GM03348 (cell line): ENCODE measurements at regions not wholly inside any gene's neighbourhood (a gene's known extent, or its start where the extent isn't known, plus 50 kb on each side); places are given as distances from the start of the nearest gene placed in this dataset.
A peak's percentile ranks its signal among the peaks of the same experiment; 100 is the strongest.
"Not testable (repeated sequence)": the region's sequence is repeated elsewhere in the genome, so short reads cannot be mapped to it uniquely, and the experiment has no call there.

Experiments used
- DNase-seq: peaks from one replicate; pipeline ENCODE4 v3.0.0; 2012; ENCODE audit warnings: low spot score

DNA sequence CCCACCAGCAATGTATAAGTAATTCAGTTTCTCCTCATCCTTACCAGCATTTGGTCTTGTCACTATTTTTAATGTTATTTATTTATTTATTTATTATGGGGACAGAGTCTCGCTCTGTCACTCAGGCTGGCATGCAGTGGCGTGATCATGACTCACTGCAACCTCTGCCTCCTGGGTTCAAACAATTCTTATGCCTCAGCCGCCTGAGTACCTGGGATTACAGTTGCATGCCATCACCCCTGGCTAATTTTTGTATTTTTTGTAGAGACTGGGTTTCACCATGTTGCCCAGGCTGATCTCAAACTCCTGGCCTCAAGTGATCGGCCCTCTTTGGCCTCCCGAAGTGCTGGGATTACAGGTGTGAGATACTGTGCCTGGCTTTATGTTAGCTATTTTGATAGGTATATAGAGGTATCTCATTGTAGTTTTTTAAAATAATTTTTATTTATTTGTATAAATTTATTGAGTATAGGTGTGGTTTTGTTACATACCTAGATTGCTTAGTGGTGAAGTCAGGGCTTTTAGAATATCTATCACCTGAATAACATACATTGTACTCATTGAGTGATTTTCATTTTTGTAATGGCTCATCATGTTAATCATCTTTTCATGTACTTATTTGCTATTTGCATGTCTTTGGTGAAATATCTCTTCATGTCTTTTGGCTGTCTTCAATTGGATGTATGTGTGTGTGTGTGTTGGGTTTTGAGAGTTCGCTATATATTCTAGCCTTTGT lies 53.3 kb downstream of the TANC2 start:
- no peak for DNase-seq

DNA sequence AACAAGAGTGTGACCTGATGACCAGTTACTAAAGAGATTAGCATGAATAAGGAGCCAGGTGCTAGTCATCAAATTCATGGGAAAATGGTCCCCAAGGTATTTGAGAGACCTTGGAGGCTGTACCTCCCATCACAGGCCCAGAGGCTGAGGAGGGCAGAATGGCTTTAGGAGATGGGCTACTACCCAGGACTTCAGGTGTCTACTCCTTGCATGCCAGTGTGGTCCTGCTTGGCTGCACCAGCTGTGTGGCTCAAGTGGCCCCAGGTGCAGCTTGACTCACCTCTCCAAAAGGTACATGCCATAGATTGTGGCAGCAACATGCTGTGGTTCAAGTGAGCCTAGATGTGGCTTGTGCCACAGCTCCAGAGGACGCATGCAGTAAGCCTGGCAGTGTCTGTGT lies 56.5 kb downstream of the TANC2 start:
- DNase-seq = no peak

DNA sequence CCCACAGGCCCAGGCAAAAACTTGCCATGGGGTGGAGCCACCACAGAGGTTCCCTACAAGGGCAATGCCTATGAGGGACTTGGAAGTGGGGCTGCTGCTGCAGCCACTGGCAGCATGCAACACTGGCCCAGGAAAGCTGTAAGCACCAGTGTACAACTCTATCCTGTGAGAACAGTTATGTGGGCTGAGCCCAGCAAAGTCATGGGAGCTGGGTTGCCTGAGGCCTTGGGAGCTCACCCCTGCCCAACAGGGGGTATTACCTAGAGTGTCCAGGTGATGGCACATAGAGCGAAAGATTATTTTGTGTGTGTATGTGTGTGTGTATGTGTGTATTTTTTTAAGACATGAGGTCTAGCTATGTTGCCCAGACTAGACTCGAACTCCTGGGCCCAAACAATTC lies 57.0 kb downstream of the TANC2 start:
- DNase-seq = no peak

DNA sequence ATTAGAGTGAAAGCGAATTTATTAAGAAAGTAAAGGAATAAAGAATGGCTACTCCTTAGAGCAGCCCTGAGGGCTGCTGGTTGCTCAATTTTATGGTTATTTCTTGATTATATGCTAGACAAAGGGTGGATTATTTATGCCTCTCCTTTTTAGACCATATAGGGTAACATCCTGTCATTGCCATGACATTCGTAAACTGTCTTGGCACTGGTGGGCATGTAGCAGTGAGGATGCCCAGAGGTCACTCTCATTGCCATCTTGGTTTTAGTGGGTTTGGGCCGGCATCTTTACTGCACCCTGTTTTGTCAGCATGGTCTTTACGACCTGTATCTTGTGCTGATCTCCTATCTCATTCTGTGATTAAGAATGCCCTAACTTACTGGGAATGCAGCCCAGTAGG lies 58.2 kb downstream of the TANC2 start:
- no peak for DNase-seq

DNA sequence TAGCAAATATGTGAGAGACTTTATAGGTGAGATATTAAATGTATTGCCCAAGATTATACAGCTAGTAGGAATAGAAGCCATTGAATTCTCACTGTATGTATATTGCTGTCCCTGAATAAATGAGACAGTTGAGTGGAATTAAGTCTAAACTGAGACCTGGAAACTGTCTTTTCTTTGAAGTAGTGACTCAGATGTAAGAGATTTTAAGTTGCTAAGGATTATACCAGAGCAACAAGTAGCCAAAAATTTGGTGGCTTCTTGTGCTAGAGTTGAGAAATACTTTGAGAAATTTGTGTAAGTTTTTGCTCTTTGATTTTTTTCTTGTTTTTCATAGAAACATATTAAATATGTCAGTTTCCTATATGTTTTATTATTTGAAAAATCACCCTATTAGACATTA lies 58.7 kb downstream of the TANC2 start:
- peak; percentile 56 for DNase-seq

DNA sequence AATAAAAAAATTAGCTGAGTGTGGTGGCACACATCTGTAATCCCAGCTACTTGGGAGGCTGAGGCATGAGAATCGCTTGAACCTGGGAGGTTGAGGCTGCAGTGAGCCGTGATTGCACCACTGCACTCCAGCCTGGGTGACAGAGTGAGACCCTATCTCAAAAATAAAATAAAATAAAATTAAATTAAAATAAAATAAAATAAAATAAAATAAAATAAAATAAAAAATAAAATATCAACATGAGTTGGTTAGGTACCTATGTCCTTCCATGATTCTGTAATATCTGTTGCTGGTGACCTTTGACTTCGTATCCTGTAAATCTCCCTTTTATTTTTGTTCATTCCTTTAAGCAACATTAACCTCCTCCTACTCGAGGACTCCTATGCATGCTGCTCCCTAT lies 59.6 kb downstream of the TANC2 start:
- DNase-seq = not testable (repeated sequence)

DNA sequence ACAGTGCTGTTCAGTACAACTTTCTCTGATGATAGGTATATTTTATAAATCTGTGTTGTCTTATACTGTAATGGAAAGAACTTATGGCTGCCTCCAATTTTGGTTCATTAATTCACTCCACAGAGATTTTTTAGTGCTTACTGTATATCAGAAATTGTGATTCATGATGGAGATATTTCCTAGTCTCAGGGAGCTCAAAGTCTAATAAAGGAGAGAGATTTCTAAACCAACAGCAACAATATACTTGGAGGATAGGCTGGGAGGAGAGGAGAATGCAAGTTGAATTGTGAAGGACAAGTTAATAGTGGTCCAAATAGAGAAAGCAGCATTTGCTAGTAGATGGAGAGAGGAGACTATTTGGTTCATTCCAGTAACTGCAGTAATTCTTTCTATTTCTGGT lies 63.5 kb downstream of the TANC2 start:
- peak; percentile 30 for DNase-seq

DNA sequence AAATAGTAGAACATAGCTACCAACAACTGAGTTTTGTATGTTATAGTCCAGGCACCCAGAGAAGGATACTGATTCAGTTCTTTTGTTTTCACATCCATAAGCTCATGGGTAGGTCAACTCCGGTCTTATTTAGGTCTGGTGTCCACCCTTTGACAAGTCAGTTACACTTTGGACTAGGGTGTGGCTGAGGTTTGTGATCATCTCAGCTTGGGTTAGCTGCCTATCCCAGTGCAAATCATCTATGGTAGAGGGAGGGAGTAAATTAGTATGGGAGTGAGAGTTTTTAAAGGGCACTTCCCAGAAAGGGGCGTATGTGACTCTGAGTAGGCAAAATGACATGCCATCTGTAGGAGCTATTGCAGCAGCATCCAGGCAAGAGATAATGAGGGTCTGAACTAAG lies 66.1 kb downstream of the TANC2 start:
- DNase-seq = no peak

DNA sequence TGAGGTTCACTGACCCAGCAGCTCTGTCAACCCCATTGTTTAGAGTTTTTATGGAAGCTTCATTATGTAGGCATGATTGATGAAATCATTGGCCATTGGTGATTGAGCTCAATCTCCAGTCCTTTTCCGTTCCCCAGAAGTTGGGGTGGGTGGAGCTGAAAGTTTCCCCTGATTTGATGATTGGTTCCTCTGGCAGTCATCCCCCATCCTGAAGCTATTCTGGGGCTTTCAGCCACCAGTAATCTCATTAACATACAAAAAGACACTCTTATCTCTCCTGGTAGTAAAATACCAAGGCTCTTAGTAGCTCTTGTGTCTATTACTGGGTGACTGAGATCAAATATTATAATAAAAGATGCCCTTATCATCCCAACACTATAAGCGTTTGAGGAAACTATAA lies 67.1 kb downstream of the TANC2 start:
- no peak for DNase-seq

DNA sequence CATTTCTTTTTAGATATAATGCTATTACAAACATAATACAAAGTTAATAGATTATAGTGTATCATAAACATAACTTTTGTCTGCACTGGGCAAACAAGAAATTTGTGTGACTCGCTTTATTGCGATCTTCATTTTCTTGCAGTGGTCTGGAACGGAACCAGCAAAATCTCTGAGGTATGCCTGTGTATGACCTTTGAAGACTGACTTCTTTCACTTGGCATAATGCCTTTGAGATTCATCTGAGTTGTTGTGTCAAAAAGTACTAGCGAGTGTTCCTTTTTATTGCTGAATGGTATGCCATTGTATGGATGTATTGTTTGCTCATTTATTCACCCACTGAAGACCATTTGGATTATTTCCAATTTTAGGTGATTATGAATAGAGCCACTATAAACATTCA lies 69.2 kb downstream of the TANC2 start:
- no peak for DNase-seq

DNA sequence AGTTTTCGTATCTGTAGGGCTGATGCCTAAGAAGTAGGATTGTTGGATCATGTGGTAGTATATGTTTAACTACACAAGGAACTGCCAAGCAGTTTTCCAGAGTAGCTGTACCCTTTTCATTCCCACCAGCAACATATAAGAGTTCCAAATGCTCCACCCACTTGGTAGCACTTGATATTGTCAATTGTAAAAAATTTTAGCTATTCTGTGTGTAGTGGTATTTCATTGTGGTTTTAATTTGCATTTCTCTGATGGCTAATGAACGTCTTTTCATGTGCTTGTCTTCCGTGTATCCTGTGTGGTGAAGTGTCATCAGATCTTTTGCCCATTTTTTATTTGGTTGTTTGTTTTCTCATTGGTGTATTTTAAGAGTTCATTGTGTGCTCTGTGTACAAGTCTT lies 69.7 kb downstream of the TANC2 start:
- no peak for DNase-seq

DNA sequence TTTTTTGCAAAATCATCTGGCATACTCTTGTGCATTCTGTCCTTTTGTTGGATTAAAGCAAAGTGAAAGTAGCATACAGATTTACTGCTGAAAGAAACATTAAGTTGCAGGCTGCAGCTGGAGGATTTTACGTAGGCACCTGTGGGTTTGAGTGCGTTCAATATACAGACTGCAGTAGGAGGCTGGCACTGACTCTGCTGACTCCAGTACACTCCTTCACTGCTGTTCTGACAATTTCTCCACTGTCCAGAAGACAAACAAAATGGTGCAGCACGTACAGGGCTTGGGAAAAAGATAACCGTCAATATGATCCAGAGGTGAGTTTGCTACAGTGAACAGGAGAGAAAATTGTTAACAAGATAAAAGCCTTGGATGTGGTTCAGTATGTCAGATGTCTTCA lies 73.3 kb downstream of the TANC2 start:
- no peak for DNase-seq

DNA sequence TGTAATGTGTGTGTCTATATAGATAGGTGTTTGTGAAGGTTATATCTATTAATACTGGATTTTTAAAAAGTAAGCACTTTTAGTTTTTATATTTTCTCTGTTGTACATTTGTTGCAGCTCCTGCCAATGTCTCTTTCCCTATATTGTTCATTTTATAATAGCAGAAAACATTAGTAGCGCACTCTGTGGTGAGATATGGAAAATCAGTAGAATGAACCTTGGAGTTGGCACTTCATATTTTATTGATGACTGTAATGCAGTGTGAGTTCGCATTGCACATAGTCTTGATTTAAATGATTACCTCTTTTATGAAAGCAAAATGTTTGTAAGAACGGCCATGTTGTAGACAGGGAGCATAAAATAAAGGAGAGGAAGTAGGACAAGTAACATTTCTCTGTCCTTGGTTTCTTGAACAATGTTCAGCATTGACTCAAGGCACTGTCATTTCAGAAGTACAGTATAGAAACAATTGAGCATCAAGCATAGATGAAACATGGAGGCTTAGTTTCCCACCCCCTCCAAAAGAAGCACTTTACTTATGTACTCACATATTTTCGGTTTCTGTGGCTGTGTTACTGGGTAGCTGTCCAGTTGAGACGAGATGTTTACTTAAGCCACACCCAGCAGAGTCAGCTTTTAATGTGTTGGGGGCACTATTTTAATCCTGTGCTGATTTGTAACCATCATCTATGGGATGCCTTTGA lies 74.0 kb downstream of the TANC2 start:
- DNase-seq = peak; percentile 39

DNA sequence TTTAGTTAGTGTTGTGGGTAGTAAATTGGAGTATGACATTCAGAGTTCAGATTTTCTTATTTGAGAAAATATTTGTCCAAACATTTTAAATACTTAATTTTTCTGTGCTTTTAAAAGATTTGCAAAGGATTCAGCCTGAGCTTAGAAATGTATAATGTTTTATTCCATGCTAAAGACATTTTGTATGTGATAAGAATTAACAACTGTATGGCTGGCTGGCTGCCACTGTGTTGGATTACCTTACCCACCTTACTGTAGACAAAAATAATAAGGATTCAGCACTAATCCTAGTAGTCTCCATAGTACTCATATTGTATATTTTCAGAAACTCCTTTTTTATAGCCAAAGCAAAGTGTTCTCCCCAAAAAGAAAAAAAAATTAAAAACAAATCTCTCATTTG lies 74.8 kb downstream of the TANC2 start:
- no peak for DNase-seq

DNA sequence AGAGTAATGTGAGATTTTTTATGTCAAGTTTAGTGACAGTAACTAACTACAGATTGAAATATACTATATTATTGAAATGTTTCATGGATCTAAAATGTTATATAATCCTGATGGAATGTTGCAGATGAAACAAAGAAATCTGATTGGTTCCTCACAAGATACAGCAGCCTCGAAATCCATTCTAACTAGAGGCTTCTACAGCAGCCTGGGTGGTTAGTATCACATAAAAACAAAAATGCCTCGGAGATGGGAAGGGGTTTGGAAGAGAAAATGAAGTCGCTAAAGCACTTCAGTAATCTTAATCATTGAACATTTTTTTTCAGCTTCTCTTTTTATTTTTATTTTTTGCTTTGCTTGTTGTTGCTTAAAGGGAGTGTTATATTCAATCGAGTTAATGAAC lies 75.2 kb downstream of the TANC2 start:
- peak; percentile 24 for DNase-seq

DNA sequence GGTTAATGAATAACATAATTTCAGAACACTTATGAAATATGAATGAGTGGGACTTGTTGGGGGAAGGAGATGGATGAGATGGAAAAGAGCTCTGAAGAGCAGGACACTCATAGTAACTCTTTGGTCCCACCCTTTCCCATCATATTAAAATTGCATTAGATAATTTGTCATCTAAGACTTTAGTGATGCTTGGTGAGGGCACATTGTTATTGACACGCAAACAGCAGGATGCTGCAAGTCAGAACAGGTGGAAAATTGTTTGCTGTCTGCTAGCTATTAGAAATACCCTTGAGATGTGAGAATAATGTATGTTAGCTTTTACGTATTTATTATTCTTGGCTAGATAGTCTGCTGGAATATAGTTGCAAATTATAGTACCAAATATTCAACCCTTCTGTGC lies 75.7 kb downstream of the TANC2 start:
- DNase-seq = no peak

DNA sequence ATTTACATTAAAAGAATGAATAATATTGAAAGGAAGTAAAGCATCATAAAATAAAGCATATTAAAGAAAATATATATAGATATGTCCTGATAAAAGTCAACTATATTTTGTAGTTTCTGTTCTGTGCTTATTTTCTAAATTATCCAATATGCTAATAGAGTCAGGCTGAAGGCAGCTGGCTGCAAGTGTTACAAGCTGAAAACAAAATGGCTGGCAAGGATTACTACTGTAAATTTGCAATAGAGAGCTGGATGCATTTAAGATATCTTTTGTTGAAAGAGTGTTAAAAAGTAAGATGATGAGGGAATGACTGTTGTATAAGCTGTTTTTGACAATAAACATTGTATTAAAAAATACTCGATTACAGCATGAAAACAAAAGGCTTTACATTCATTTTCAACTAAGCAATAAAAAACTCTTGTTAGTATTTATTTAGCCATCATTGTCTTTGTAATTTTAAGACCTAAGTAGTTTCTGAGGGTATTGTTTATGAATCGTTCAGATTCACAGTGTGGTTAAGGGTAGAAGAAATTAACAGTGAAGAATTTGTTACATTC lies 76.3 kb downstream of the TANC2 start:
- no peak for DNase-seq

DNA sequence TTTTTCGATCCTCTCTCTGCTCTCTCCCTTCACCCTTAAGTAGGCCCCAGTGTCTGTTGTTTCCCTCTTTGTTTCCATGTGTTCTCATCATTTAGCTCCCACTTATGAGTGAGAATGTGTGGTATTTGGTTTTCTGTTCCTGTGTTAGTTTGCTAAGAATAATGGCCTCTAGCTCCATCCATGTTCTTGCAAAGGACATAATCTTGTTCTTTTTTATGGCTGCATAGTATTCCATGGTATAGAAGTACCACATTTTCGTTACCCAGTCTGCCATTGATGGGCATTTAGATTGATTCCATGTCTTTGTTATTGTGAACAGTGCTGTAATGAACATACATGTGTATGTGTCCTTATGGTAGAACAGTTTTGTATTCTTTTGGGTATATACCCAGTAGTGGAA lies 91.5 kb downstream of the TANC2 start:
- DNase-seq = not testable (repeated sequence)

DNA sequence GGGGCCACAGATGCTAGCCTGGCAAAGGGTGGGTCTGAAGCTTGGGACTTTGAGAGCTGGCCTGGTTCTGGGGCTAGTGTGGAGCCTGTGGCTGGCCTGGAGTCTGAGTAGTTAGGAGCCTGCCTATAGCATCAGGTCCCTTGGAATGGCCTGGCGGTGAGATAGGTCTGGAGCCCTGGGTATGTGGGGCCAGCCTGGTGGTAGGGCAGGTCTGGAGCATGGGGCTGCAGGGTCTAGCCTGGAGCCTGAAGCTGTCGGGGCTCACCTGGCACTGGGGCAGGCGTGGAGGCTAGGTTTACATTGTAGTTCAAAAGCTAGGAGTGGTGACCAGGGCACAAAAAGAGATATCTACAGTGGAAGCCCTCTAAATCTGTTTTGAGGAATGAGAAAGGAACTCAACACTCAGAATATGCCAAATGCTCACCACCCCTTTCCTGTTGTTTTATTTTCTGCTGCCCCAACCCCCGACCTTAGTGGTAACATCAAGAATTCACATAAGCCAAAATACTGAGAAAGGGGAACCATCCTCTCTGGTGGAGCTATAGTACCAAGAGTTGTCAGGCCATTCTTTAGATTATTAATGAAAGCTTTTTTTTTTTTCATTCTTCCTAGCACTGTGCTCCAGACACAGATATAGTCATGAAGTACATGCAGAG lies 100.3 kb downstream of the TANC2 start:
- no peak for DNase-seq

DNA sequence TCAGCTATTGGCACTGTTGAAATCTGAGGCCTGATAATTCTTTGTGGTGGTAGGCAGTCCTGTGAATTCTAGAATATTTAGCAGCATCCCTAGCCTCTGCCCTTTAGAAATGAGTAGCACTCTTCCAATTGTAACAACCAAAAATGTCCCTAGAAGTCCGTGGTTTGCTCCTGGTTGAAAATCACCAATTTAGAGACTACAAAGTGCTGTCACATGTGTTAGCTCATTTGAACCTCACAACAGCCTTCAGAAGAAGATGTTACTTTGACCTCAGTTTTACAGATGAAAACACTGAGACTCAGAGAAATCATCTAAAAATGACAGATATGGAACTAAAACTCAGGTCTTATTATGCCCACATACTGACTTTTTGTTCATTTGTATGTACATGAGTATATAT lies 103.2 kb downstream of the TANC2 start:
- DNase-seq = no peak

DNA sequence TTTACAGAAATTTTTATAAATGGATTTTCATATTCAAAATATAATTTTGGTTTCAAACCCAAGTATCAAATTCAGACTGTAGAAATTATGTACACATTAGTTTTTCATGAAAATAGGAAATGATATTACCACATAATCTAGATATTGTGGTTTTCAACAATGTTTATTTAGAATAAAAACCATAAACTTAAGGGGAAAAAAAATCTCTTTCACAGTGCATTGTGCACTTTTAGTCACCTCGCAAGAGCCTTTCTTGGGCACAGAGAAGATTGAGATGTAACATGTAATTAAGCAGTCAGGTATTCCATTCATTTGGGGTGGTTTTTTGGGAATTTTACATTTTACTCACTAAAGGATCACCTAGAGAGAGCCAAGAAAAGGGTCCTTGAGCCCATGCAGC lies 104.0 kb downstream of the TANC2 start:
- DNase-seq = no peak

DNA sequence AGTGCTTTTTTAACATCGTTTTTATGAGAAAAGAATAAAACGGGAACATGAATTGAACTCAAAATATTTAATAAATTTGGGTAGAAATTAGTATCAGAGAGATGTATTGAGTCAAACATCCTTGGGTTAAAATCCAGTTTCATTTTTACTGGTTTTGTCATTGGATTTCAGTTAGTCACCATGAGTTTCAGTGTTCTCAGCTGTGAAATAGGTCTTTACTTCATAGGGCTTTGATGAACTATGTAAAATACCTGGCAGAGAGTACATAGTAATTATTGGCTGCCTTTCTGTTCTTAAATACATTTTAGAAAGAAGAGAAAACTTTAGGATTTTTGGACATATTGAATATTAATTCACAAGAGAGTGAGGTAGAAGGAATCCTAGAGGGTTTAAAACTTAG lies 105.8 kb downstream of the TANC2 start:
- no peak for DNase-seq

DNA sequence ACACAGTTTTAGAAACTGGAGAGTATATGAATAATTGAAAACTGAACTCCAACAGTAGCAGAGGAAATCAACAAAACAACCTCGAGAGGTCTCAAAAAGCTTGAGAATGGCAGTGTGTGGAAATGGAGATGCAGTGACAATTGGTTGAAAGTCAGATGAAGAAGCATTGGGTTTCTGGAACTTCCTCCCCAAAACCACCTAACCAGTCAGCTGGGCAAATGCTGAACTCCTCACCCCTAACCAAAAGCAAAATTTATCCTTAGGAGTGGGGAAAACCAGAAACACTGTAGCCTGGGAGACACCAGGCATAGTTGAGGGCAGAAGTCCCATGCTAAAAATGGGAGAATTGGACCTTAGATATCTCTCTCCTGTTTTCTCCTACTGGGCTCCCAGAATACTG lies 109.9 kb downstream of the TANC2 start:
- DNase-seq = no peak
